HG02981 (cell line): ENCODE measurements at regions not wholly inside any gene's neighbourhood (a gene's known extent, or its start where the extent isn't known, plus 50 kb on each side); places are given as distances from the start of the nearest gene placed in this dataset.

Source experiments
- ATAC-seq: cut with Tn5 transposase; IDR thresholded peaks from one replicate; pipeline ENCODE4 v1.9.1; 2021; ENCODE audit warnings: mild to moderate bottlenecking, moderate library complexity; ENCODE audit not compliant: unreplicated experiment

DNA sequence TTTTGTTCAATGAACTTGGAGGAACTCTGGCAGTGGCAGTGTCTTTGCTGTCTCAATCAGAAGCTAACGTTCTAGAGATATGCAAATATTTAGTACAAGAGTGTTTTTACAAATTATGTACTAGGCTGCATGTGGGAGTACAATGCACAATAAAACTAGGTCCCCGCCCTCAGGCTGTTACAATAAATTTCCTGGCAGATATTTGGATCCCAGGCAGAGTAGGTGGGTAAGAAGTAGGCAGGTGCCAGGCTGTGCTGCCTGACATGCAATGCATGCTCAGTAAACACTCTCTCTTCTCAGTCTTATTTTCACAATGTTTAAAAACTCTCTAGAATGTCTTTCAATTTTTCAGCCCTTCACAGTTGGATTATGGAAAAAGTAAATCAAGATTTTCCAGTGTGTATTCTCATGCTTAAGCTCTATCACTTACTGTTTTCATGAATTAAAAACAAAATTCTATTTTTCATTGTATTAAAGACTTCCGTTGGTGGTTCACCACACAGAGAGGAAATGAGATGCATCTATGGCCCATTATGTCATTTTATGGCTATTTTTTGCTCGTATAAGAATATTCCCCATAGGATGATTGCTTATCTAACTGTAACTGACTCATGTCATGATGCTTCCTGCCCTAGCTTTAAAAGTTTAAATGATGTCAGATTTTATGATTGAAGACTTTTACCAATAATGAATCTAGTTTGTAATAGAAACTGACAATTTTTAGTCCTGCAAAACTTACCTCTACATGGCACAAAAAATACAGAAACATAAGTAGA, 346.1 kb downstream of the RND3 start:
- no peak for ATAC-seq

DNA sequence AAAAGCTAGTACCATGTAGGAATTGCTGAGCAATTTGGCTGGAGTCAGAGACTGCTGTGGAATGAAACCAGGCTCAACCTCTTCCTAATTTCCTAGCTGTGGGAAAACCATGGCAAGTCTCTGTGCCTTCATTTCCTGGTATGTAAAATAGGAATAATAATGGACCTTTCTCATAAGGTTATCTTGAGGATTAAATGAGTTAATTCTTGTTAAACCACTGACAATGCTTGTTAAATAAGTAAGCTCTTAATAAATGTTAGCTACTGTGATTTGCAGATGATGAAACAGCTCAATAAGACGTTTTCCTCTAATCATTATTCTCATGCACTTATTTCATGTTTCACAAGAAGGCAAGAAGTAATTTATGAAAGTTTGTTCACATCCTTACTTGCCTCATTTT, 346.7 kb downstream of the RND3 start:
- ATAC-seq = no peak

DNA sequence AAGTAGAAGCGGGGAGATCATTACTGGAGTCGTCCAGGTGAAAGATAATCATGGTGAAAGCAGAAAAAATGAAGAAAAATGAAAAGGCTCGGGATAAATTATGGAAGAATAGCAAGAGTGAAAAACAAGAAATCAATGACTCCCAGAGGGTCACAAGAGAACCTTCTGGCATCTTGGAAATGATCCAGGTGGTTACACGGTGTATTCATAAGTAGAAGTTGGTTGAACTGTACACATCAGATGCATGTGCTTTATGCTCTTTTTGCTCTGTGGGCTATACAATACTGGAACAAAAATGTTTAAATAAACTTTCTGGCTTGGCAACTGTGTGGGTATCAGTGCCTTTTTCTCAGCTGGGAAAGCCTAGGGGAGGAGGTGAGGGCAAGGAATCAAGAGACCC, 348.9 kb downstream of the RND3 start:
- no peak for ATAC-seq

DNA sequence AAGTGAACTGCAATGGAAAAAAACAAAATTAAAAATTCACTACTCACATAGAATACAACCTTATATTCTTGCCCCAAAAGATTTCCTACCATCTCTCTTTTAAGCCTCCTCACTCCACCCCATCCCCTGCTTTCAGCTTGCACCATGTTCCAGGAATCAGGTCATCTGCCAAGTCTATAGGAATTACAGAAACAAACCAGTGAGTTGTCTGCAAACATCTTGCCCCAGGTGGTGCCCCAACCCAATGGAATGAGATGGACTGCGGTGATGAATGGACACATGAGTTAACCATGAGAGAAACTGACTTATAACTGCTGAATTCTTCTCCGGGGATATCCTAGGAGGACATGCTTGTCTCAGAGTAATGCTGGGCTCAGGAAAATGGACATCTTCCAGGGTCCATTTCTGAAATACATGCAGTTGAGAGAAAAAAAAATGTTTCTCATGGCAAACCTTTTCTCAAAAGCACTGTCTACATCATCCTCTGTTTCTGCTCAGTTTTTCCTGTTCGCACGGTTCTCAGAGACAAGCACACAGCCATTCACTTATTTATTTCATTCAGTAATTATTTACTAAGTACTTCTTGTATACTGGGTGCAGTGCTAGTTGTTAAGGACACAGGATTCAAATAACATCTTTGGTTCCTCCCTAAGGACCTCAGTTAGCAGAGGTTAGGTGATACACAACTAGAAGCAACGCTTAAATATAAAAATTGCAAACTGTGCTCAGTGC, 350.0 kb downstream of the RND3 start:
- ATAC-seq = no peak

DNA sequence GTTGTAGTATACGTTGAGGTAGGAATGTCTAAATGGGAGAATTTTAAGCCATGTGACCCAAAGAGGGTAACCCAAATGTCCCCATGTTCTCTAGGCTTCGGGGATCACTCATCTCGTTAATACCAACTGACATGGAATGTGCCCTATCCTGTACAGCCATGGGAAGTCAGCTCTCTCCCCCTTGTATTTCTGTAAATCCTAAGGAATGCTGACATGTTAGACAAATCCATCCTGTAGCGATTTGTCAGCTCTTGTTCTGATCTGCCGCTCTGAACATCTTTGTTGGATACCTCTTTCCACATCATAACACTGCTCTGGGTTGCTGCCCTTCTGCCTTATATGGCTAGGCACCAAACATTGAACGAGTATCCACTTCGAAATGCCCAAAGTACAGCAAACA, 350.6 kb downstream of the RND3 start:
- ATAC-seq = no peak

DNA sequence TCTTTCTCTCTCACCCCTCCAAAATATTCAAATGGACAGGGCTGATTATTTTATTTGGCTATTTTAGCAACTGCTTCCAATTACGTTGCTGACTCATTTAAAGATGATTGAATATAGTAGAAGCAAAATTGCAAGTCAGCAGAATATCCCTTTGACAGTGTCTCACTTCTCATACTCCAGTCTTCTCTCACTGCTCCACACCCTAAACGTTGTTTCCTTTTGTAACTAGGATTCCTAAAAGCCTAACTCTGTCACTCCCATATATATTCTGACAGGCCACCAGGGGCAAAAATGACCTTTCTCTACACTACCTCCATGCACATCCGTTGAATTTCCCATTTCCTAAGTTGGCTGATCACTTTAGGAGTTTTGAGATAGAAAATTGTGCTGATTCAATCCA, 351.1 kb downstream of the RND3 start:
- ATAC-seq = no peak

DNA sequence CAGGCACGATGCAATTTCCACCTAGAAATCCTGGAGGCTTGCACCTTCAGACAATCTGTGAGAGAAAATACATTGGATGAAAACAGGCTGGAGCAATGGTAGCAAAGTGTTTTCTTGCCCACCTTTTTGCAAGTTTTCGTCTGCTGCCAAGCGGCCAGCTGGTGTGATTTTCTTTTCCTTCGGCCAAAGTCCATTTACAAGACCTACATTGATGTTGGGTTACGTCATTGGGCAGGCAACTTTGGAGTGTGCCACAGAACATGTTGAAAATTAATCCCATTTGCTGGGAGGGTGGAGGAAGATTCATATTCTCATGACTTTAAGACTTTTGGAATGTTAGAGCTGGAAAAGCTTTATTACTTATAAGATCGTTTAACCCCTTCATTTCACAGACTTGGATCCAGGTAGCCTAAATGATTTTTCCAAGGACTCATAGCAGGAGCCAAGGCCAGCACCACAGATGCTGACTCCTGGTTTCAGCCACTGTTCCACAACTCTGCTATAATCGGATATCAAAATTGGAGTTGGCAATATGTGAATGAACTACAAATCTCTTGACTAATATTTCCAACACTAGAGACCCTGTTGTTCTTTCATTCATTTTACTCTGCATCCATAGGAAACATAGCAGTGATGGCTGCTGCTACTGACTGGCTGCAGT, 352.1 kb downstream of the RND3 start:
- no peak for ATAC-seq

DNA sequence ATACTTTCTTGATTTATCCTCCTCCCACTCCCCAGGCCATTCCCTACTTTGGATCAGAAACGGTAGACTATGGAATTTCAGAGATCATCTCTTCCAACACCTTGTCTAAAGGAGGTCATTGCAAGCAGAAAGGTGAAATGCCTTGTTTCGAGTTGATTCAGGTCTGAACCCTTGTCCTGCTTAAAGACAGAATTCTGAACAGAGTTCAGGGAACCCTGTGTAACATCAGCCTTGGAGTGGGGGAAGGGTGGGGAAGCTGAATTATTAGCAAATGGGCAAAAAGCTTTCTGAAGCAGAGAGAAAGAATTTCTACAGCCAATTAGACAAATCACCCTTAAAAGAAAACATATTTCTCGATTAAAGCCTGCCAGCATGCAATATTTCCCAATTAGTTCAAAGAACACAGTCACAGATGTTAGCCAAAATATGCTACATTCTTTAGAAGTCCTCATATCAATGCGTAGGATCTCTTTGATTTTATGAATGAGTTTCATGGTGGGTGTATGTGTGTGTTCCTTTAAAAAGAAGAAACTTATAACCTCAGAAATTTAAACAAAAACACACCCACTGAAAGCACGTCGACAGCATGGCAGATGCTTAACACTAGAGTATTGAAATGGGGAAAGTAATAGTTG, 353.1 kb downstream of the RND3 start:
- no peak for ATAC-seq

DNA sequence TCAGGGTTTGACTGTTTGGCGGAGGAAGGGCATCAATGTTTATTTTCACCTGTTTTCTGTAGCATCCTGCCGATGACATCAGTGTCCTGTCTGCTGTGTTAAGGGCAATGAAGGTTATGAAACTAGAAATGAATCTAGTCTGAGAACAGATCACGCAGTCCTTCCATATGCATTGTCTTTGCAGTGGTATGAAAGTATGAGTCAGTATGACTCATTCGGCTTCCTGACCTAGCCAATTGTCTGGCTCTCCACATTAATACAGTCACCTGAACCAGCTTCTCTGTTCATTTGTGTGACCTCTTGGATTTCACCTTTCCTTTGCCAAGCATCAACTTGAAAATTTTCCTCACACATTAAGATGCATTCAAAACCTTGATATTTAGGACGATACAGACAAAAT, 353.8 kb downstream of the RND3 start:
- peak; percentile 93 for ATAC-seq

DNA sequence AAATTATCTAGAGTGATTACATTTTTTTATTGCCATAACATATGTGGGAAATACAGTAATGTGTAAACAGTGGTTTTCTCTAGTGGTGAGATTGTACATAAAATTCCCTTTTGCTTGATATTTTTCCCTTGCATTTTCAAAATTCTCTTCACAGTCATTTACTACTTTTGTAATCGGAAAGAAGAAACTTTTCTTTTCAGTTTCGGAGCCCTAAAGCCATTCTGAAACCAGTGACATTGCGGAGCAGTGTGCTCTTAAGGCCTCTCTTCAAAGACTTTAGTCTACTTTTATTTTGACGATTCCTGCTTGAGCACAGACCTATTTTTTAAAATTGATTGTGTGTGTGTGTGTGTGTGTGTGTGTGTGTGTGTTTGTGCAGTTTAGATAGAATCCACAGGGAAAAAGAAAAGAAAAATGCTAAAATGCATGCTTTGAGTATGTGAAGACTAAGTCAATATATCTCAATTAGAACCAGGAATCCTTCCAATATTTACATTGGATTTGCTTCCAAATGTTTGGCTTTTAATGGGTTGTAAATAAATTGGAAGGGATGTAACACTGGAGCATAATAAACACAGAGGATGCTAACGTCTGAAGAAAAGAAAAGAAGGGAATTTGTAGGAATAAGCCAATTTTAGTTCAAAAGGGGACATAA, 357.4 kb downstream of the RND3 start:
- no peak for ATAC-seq

DNA sequence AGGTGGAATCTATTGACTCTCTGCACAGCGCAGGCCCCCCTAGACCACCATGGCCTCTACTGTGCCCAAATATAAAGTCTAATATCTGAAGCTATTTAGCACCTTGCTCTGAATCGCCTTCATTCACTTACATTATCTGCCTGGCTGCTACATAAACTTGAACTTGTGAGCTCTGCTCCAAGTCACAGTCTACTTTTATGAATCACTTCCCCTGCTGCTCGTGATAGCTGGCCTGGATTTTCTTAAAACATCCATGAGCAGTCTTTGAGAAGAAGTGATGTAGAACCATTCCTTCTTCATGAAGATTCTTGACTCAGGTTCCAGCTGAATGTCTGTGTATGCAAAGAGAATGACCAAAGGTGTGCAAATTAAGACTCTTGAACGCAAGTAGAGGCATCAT, 359.5 kb downstream of the RND3 start:
- ATAC-seq = no peak

DNA sequence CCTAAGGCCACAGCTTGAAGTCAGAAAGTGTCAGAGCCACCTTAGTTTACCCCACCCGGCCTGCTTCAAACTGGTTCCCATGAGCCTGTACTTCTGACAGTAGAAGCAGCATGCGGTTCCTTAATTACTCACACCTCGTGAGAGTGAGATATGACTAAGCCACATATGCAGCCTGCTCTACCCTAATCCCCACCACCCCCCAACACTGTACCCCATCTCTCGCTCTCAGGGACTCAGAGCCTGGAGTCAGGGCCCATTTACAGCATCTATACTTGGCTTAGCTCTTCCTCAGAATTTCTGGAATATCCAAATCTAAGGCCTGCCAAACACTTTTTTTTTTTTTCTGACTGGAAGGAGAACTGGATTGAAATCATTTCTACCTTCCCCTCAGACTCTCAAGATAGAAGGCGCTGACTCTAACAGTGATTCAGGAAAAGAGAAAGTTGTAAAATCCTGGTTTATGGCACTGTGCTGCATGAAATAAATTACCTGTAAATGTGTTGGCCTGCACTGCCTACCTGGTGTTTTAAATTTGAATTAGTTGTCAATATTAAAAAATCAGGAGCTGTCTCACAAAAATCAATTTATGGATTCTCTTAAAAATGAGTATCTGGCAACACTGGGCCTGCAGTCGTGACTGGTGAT, 360.0 kb downstream of the RND3 start:
- ATAC-seq = no peak

DNA sequence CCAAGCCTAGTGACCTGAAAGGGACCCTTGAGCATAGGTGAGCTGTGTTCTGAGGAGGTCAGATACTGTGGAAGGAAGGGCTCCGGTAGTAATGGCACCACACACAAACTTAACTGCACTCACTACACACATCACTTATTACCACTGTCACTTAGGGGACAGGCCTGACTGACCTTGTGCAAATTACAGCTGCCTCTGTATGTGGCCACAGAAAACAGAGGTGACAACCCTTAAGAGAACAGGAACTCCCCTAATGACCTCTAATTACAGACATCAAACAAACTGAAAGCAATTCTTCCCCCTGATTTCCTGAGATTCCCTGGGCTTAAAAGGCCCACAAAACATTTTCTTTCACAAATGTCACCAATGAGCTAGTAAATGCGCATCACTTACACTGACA, 360.6 kb downstream of the RND3 start:
- no peak for ATAC-seq

DNA sequence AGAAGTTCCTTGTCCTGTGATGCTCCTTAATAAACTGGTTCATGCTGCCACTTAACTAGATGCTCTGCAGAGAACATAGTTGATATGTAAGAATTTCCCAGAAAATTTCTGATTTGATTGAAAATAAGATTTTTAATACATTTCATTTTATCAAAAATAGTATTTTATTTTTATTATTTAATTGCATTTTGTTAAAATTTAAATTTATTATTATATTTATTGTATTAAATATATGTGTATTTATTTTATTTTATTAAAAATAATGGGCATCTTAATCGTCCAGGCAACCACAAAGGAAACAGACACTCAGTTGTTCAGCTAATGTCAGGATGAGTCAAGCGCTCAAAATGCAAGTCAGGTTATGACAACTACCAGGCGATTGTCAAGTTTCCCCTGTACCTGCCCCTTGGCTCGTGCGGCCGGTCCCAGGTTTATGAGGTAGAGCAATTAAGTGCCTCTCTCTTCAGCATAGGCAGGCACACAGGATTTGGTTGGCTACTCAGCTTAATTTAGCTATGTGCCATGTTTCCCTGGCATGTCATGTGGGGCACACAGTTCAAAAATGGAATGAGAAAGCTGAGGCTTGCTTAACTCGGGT, 361.2 kb downstream of the RND3 start:
- ATAC-seq = no peak

DNA sequence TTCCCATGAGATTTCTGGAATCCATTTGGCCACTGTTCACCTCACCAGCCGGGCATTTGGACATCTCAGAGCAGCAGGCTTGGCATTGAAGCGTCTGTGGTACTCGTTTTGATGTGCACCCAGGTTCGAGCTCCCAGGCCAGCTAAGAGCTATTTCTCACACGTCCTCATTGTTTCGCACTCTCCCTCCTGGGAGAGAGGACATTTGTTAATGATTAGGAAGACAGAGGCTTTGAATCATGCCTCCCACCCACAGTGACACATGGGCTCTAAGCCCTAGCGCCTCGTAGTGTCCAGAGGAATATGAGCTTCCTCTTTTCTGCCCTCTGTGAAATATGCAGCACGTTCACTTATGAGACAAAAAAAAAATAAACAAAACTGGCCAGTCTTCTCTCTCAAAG, 361.8 kb downstream of the RND3 start:
- ATAC-seq = no peak

DNA sequence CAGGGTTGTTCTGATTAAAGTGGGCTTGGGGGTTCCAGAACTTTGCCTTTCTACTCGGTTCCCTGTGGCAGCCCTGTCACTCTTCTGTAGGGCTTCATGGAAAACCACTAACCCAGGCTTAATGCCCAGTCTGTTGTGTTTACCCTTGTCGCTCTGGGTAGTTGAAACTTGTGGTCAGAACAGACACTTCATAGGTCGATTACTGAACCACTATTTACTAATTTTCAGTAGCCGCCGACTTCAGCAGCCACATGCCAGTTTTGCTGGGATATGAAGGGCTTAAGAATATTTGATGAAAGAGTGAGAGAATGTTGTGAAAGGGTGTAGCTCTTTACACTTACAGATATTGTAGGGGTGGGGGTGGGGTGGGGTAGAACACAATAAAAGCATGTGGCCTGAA, 362.3 kb downstream of the RND3 start:
- no peak for ATAC-seq

DNA sequence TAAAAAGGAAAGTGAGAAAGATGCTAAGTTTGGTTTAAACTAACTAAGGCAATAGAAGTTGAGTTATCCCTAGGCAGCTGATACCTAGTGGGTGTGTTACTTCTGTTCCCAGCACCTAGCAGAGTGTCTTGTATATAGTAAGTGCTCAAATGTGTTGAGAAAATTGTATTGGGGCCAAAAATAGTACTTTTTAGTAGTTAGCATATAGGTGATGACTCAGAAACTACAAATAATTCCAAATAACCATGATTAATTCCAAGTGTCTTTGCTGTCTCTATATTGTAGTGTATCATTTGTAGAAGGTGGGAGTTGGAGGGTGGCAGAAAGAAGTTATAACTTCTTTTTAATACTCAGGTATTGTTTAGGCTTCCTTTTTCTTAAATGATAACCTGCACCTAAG, 362.7 kb downstream of the RND3 start:
- ATAC-seq = no peak

DNA sequence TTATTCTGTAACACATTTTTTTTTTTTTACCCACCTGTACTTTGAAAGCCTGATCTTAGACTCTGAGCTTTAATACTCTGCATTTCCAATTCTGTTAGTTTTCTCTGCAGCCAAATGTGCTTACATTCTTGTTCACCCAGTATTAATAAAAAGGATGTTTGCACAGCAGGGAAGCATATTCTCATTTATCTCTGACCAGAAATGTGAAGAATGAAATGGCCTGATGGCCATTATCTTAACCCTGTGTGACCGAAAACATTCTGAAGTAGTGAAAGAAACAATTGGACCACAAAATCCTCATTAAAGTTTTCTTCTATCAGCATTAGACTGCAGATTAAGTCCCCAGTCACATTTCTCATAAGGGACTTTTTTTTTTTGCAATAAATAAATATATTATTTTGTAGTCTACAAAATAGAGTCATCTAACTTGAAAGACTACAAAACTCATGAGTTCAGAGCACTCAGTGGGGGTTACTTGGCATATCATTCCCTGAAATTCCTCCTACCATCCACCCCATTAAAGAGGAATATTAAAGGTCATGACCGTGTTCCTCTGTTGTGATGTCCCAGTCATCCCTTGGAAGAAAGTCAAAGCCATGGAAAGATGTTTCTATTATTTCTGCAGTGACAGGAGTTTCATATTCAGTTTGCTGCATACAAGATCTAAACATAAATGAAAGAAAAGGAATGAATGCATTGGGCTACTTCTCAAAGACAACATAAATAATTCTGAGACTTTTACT, 364.4 kb downstream of the RND3 start:
- no peak for ATAC-seq

DNA sequence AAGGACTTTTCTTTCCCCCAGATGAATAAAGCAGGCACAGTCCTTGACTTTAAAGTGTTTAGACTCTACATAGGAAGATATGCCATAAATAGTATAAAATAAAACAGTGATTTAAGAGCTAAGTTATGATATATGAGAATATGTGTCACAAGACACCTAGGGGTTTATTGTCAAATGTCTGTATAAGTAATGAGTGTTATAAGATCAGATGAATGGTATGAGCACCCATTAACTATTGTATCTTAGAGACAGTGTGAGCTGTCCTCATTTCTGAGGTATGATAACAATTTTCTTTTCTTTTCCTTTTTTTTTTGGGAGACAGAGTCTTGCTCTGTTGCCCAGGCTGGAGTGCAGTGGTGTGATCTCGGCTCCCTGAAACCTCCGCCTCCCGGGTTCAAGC, 365.3 kb downstream of the RND3 start:
- no peak for ATAC-seq
